DMS53 (cell line): ENCODE measurements at regions not wholly inside any gene's neighbourhood (a gene's known extent, or its start where the extent isn't known, plus 50 kb on each side); places are given as distances from the start of the nearest gene placed in this dataset.
A peak's percentile ranks its signal among the peaks of the same experiment; 100 is the strongest.

Source experiments
- DNase-seq: peaks from one replicate; lab custom pipeline; 2025; lab: John Stamatoyannopoulos, UW

DNA sequence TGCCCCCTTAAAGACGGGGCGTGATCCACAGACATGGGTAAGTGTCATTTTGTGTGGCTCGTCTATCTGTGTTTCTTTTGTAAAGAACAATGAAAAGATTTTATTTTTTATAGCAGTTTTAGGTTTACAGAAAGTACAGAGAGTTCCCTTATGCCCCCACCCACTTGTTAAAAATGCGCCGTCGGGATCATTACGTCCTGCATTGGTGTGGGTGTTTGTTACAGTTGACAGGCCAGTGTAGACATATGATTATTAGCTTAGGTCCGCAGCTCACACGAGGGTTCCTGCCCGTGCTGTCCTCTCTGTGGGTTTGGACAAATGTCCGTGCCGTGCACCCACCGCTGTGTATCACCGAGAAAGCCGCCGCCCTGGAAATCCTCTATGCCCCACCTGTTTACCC, 50.5 kb downstream of the RGS12 start:
- DNase-seq: no peak

DNA sequence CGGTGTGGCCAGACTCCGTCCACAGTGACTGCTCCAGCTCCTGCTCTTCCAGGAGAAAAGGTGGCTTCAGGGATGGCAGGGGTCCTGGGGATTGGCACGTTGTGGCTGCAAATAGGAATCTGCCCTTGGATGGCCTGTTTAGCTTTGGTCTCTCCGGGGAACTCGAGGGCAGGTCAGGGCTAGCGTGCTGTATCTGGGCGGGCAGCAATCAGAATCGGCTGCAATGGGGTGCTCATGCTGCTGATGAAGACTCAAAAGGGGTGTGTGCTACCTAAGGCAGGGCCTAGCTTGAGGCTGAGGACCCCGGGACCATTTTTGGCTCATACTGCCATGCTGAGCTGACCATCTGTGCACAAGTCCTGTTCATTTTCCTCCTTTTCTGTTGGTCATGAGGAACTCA, 51.3 kb downstream of the RGS12 start:
- DNase-seq: no peak

DNA sequence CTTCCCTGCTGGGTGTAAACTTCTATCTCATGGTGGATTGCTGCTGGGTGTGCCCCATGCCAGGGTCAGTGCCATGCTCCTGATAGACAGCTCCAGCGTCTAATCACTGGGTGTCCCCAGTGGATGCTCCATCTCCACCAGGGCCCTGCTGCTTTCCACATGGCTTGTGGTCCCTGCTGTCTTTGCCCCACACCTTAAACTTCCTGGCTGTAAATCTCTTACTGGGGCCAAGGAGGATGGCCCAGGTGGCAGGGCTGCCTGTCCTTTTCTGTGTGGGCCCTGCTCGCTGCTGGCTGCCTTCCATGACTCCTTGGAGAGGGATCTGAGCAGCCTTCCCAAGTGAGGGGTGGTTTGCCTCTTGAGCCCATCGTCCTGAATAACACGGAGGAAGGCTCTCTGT, 51.8 kb downstream of the RGS12 start:
- DNase-seq: no peak

DNA sequence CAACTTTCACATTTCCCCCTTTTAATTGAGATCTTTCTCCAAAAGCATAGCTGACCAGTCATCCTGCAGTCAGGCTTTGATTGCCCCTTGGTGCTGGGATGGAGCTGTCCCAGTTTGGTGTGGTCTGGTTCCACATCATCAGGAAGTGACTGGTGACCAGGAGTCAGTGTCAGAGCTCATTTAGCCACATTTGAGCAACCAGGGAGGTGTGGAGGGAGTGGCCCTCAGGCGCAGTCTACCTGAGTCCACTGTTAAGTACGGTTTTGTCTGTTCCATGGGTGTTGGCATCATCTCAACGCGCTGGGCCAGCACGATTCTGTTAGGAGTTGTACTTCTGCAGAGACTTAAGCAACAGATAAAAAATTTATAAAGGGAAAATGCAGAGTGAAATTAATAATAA, 52.6 kb downstream of the RGS12 start:
- no peak for DNase-seq

DNA sequence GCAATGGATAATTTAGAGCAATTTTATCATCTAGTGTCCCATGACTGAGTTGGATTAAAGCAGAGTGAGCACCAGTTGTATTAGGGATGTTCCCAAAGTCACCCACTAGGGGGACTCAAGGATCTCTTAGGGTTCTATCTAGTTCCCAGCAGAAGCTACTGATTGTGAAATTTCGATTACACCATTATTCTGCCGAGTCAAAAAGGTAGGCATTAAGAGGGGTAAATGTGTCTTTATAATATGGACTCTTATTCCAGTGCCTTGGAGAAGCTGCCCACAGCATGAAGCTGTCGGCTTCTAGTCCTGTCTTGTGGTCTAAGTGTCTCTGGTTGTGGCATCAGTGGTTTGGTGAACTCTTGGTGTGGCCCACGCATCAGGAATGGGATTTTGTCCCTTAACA, 53.3 kb downstream of the RGS12 start:
- DNase-seq: peak; percentile 89

DNA sequence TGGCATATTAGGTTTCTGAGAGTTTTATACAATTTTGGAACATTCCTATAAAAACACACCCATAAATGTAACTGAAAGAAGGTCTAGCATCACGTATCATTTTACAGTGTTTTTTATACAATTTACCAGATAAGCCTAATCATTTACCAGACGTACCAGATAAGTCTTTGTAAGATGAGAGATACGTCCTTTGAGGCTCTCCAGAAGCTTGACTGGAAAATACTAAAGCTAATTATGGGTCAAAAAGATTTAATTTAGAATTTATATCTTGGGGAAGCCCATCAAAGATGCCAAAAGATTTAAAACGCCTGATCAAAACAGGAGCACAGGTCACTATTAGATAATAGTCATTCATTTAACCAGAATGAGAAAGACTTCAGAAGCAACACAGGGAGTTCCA, 55.0 kb downstream of the RGS12 start:
- DNase-seq: no peak

DNA sequence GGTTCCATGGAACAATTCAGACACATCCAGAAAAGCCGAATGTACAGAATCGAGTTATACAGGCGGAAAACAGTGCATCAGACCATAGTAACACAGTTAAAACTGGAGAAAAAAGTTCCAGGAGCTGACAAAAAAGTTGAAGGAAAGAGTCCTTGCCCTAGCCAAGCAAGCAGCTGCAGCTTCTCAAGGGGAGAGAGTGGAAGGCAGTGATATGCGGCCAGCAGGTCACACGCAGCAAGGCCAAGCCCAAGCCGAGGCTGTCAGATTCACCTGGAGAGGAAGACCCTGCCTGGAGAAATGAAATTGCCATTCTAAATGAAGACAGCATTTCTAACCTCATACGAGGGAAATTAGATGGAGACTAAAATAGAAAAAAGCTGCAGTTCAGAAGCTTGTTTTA, 55.8 kb downstream of the RGS12 start:
- no peak for DNase-seq

DNA sequence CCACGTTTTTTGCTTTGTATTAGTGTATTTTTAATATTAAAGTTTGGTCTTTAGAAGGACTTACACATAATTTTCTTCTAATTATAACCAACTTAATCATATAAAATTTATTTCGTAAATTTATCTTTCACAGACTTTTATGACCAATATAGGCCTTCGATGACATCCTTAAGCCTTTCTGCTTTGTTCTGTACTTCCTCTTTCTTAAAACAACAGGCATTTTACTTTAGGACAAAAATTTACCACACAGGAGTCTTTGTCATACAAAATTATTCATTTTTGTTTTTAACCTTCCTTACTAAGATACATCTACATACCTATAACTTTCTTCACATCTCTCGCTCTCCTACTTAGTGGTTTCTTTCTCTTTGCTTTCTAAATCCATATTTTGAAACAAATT, 56.3 kb downstream of the RGS12 start:
- no peak for DNase-seq

DNA sequence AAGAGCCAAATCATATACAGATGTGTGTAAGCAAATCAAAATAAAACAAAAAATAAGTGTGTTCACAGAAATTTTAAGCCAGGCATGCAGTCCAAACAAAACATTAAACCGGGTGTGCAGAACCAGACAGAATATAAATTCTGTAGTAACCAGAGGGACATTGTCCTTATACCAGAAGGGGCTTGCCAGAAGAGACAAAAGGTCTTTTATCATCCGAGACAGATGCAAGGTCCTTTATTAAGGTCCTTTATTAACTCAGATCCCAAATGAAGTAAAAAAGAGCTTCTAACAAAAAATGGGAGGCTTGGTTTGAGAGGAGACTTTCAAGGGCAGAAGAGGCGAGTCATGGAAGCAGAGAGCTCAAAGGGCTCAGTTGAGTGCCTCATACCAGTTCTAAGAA, 59.2 kb downstream of the RGS12 start:
- DNase-seq: no peak

DNA sequence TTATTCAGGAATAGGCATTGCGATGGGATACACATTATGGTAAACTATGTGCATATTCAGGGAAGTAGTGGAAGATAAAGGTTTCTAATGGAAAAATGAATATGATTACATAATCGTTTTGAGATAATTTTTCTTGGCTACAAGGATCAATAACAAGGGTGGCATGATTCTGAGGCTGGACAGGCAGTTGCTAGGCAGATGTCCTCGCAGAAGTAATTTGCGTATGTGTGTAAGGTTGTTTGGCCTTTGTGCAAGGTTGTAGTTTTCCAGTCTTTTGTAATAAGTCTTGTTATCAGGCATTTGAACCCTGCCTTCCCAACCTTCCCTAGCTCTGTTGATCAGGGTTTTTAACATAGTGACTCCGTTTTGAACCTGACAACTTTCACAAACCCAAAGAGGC, 59.7 kb downstream of the RGS12 start:
- no peak for DNase-seq

DNA sequence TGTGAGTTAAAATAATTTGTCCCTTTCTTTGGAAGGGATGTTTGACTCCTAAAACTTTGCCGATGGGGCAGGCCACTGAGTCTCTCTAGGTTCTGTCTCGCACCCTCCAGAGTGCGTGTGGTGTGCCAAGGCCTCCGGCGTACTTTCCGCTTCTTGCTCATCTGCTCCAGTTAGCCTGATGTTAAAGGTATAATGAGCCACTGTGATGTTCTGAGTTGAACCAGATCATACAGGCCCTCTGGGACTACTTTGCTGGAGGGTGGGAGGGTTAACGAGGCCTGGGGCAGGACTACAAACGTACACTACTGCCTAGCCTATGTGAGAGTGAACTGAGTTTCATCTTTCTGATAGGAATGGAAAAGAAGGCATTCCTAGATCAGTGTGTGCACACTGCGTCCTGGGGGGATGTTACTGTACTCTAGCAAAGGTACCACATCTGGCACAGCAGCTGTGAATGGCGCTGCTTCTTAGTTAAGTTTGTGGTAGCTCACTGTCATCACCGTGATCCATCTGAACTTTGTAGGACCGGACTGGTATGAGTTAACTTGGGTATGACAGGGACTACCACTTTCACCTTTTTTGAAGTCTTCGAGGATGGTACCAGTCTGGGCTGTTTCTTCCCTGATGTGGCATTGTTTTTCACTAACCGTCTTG, 60.2 kb downstream of the RGS12 start:
- no peak for DNase-seq

DNA sequence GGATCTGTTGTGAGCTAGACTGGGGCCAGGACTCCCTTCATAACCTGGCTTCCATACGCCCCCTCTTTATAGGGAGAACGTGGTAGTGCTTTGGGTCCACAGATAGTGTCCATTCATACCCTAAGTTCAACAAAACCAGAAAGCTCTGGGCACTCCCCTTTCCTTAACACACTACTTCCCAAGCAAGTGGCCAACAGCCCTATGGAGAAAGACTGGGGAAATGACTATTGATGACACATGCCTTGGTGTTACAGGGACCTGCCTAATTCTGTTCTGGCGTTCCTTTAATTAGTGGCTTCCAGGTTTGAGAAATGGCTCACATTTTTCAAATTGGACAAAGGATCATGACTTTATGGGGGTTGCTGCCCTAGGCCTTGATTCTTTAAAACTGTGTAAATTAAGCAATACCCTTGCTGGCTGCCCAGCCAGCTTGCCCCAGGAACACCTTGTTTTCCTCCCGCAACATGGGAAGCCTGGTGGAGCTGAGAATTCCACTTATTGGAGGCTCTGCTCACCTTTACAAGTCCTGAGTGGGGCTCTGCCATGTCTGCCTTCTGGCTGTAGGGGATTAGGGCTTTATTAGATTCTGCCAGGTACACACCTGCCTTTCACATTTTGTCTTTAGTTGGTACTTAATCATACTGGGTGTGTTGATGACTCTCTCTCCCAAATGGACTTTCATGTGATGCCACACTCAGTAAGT, 61.1 kb downstream of the RGS12 start:
- no peak for DNase-seq

DNA sequence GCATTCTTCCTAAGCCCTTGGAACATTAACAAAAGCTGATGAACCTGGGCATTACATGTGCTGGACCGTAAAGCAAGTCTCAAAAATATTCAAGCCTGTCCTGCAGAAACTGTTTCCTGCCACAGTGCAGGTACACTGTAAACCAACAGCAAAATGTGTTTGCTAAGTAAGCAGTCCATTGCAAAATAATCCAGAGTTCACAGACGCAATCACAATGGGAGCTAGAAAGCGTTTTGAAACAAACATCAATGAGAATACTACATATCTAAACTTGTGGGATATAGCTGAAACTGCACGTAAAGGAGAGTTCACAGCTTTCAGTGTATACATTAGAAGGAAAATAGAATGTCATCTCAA, 61.6 kb downstream of the RGS12 start:
- DNase-seq: no peak

DNA sequence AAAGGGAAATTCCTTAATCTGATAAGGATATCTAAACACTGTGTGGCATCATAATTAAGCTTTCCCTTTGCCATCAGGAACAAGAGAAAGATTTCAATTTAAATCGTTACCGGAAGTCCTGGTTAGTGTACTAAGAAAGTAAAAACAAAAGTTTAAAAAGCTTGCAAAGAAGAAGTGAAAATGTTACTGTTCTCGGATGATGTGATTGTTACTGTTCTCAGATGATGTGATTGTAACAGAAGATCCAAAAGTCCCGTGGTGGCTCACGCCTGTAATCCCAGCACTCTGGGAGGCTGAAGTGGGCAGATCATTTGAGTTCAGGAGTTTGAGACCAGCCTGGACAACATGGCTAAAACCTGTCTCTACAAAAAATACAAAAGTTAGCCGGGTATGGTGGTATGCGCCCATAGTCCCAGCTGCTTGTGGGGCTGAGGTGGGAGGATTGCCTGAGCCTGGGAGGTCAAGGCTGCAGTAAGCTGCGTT, 62.5 kb downstream of the RGS12 start:
- DNase-seq: no peak

DNA sequence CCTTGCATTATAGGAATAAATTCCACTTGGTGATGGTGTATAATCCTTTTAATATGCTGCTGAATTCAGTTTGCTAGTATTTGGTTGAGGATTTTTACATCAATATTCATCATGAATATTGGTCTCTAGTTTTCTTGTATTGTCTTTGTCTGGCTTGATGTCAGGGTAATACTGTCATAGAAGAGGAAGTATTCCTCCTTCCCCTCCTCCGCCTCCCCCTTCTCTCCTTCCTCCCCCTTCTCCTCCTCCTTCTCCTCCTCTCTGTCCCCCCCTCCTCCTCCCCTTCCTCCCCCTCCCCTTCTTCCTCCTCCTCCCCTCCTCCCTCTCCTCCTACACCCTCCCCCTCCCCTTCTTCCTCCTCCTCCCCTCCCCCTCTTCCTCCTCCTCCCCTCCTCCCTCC, 65.8 kb downstream of the RGS12 start:
- no peak for DNase-seq

DNA sequence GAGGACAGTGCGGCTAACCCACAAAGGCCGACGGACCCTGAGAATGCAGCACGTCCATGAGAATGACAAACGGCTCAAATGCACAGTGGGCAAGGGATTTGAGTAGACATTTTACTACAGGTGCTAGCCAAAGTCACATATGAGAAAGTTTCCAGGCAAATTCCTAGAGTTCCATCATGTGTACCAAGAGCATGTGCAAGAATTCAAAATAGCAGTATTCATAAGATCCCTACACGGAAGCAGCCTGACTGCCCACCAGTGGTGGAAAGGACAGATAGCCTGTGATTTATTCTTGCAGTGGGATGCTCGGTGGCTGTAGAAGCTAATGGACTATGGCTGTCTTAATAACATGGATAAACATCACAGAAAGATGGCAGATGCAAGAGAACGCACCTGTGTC, 68.0 kb downstream of the RGS12 start:
- DNase-seq: no peak

DNA sequence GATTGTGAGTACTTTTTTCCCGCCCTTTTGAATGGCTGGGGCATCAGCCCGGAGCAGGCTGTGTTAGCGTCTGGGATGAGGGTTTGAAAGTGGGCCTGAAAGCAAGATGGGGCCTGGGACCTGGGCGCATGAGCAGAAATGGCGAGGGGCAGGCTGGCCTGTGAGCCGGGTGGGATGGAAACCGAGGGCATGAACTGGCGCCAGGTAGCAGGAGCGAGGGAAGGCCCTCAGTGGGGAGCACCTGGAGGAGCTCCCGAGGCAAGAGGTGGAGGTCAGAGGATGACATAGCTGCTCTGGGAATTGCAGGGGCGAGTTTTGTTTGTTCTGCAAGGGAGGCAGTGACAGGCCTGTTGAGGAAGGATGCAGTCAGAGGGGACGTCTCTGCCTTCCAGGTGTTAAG, 68.6 kb downstream of the RGS12 start:
- DNase-seq: no peak

DNA sequence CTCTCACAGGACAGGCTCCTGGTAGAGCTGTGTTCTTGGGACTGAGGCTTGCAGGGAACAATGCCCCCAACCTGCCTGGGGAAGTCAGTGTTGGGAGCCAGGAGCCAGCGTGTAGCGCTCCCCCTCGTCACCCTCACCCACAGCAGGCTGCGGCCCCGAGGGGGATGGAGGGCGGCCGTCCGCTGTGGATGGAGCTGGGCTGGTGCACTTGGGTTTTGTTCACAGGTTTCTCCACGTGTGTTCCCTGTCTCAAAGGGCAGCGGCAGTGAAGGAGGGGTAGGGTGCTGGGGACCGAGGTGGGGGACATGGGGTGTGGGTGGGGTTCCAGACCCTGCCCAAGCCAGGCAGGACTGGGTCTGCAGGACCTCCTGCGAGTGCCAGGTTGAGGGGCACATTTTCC, 69.1 kb downstream of the RGS12 start:
- DNase-seq: no peak

DNA sequence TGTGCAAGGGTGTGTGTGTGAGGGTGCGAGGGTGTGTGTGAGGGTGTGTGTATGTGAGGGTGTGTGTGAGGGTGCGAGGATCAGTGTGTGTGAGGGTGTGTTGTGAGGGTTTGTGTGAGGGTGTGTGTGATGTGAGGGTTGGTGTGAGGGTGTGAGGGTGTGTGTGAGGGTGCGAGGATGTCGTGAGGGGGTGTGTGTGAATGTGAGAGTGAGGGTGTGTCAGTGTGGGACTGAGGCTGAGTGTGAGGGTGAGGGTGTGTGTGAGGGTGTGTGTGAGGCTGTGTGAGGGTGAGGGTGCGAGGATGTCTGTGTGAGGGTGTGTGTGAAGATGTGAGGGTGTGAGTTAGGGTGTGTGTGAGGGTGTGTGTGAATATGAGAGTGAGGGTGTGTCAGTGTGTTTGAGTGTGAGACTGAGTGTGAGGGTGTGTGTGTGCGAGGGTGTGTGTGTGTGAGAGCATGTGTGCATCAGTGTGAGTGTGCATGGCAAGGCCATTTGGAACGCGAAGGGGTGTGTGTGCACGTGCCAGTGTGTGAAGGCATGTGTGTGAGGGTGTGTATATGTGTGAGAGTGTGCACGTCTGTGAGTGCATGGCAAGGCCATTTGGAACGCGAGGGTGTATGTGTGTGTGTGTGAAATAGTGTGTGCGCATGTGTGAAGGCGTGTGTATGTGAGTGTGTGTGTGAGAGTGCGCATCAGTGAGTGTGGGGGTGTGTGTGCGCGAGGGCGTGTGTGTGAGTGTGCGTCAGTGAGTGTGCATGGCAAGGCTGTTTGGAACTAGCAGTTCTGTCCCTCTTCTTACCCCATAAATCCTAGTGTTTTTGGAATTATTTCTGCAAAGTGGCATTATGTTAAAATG, 69.8 kb downstream of the RGS12 start:
- no peak for DNase-seq

DNA sequence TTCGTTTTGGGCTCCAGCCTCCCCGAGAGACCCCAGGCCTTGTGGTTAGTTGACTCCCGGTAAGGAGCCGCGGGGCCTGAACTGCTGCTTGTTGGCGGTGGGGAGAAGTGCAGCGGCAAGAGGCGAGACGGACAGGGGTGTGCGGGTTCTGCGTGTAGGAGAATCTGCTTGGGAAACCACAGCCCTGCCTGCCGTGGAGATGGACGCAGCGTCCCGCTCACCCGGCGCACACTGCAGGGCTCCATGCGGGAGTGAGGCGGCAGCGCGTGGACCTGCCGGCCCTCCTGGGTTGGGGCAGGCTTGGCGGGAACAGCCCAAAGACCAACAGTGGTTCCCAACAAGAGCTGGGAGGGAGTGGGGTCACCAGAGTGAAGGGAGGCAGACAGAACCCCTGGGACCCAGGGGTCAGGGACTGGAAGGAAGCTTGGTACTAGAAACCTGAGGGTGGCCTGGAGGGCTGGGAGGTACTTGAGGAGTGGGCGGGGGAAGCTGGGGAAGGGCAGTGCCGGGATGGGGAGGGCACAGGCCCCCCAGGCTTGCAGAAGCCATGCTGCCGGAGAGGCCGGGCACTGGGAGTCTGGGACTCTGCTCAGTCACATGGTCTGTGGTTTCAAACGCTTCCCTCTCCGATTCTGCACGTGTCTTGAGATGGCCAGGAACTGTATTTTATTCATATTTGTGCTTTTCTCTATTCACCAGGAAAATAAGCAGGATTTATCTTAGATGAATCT, 70.8 kb downstream of the RGS12 start:
- no peak for DNase-seq

DNA sequence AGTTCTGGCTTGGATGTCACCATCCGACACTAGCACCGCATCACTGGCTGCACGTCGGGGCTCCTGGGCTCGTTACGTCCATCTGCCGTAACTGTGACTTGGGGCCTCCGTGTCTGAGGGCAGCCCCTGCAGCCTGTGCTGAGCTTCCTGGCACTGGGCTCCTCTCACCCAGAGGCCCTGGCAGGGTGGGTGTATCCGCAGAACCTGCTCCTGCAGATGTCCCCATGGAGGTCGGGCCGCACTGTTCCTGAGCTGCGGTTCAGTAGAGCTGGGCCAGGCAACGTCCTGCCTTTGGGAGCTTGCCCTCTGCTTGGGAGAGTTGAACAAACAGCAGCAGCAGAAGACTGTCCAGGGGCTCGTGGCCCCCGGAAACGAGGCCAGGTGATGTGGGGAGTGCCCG, 71.4 kb downstream of the RGS12 start:
- DNase-seq: no peak

DNA sequence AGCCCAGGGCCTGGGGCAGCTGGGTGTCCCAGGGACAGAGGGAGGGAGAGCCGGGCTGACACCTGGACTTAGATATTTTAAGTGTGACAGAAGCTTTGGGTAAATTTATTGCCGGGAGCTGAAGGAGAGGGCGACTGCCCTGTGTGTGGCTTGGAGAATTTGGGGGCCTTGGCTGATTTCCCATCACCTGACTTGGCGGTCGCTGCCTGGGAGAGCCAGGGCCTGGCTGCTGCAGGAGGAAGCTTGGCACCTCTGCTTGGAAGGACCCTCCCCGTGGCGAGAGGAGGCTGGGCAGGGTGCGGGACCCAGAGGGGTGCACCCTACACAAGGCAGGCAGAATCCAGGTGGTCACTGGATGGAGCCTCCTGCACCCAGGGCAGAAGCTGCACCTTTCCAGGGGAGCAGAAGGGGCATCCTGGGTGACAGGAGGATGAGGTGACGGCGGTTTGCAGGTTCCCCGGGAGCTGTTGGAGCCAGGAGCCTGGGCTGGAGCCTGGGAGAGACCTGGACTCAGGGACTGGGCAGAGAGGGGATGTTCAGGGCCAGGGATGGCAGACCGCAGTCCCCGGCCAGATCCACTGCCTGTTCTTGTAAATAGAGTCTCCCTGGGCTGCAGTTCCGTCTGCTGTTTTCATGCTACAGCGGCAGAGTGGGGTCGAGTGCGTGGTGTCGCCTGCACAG, 72.0 kb downstream of the RGS12 start:
- DNase-seq: no peak
